ENCODE measurements at regions not wholly inside any gene's neighbourhood (a gene's known extent, or its start where the extent isn't known, plus 50 kb on each side); places are given as distances from the start of the nearest gene placed in this dataset.
"Not testable (repeated sequence)": the region's sequence is repeated elsewhere in the genome, so short reads cannot be mapped to it uniquely, and the experiment has no call there.

DNA sequence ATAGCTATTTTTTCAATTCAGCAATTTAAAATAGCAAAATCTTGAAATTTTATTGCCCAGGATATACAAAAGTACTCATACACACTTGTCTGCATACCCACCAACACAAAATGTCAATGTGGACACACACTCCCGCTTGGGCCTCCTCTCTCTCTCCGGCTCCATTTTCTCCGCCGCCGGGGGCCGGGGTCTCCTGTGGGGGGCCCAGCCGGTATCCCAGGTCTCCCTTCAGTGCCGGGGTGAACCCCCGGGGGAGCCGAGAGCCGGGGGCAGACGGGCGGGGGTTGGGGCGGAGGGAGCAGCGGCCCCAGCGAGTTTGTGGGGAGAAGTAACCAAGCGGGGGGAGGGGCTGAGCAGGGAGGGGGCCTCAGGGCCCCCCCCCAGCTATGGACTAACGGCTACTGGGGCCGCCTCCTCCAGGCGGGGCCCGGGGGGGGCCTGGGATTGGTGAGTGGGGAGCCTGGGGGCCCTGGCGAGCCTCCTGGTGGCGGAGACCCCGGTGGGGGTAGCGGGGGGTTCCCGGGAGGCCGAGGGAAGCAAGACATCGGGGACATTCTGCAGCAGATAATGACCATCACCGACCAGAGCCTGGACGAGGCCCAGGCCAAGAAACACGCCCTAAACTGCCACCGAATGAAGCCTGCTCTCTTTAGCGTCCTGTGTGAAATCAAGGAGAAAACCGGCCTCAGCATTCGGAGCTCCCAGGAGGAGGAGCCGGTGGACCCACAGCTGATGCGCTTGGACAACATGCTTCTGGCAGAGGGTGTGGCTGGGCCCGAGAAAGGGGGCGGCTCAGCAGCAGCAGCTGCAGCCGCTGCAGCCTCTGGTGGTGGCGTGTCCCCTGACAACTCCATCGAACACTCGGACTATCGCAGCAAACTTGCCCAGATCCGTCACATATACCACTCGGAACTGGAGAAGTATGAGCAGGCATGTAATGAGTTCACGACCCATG is 56.6 kb downstream of the CHST2 start:
- DNase-seq (ENCODE audit: extremely low read depth in 1 of 11, low read depth in 9 of 11, low spot score in 4 of 11): not testable (repeated sequence)

DNA sequence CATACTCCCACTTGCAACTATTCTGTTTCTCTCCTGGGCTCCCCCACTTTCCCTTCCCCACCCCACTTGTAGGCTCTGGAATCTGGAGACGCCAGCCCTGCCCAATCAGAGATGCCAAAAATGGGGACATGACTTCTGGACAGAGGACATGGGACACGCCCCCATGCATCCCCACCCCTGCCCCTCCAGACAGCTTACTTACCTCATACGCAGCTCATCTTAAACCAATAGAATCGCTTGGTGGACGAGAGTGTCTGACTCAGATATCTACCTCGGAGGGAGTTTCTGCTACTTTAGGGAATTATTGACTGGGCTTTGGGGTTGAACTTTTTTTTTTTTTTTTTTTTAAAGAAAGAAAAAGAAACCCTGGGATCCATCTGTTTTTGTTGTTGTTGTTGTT is 58.4 kb downstream of the CHST2 start:
- not testable (repeated sequence) for DNase-seq (ENCODE audit: extremely low read depth in 1 of 11, low read depth in 9 of 11, low spot score in 4 of 11)

DNA sequence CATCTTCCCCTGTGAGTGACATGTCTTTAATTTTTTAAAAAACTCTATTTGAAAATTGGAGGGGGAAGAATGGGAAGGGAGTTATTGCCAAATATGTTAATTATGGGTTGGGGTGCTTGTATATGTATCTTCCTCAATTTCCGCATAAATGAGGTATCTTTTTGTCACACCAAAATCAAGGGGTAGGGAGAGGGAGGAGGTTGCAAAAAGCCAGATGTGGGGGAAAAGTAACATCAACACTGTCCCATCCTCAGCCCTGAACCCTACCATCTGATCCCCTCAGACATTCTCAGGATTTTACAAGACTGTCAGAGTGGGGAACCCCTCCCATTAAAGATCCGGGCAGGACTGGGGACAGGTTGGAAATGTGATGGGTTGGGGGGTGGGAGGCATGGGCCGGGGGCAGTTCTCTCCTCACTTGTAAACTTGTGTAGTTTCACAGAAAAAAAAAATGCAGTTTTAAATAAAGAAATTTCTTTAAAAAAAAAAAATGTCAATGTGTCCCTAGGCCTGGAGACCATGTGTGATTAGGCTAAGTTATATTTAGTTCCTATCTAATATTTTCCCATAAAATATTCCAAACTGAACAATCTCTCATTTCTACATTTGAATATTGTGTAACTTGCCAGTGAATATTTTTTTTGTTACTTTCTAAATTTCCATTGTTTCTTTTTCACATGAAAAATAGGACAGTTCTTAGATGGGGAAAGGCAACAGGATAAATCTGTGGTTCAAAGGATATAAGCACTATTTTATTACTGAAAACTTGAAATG is 59.4 kb downstream of the CHST2 start:
- DNase-seq (ENCODE audit: extremely low read depth in 1 of 11, low read depth in 9 of 11, low spot score in 4 of 11): not testable (repeated sequence)

DNA sequence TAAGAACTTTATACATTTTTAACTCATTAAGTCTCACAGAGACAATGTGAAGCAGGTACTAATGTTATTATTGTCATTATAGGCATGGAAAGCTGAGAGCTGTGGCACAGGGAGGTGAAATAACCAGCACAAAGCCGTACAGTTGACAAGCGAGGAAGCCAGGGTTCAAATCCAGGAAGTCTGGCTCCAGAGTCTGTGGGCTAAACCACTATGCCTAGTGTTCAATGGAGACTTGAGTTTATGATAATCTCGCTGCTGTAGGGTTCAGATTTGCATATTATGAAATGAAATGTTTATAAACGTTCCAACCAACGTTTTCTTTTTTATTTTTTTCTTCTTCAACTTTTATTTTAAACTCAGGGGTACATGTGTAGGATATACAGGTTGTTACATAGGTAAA is 60.0 kb downstream of the CHST2 start:
- DNase-seq (ENCODE audit: extremely low read depth in 1 of 11, low read depth in 9 of 11, low spot score in 4 of 11): no peak

DNA sequence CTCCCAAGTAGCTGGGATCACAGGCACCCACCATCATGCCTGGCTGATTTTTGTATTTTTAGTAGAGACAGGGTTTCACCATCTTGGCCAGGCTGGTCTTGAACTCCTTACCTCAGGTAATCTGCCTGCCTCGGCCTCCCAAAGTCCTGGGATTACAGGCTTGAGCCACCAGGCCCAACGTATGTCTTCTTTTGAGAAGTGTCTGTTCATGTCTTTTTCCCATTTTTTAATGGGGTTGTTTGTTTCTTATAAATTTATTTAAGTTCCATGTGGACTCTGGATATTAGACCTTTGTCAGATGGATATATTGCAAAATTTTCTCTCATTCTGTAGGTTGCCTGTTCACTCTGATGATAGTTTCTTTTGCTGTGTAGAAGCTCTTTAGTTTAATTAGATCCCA is 61.3 kb downstream of the CHST2 start:
- not testable (repeated sequence) for DNase-seq (ENCODE audit: extremely low read depth in 1 of 11, low read depth in 9 of 11, low spot score in 4 of 11)

DNA sequence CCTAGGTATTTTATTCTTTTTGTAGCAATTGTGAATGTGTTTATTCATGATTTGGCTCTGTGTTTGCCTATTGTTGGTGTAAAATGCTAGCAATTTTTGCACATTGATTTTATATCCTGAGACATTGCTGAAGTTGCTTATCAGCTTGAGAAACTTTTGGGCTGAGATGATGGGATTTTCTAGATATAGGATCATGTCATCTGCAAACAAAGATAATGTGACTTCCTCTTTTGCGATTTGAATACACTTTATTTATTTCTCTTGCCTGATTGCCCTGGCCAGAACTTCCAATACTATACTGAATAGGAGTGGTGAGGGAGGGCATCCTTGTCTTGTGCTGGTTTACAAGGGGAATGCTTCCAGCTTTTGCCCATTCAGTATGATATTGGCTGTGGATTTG is 62.4 kb downstream of the CHST2 start:
- DNase-seq (ENCODE audit: extremely low read depth in 1 of 11, low read depth in 9 of 11, low spot score in 4 of 11): not testable (repeated sequence)

DNA sequence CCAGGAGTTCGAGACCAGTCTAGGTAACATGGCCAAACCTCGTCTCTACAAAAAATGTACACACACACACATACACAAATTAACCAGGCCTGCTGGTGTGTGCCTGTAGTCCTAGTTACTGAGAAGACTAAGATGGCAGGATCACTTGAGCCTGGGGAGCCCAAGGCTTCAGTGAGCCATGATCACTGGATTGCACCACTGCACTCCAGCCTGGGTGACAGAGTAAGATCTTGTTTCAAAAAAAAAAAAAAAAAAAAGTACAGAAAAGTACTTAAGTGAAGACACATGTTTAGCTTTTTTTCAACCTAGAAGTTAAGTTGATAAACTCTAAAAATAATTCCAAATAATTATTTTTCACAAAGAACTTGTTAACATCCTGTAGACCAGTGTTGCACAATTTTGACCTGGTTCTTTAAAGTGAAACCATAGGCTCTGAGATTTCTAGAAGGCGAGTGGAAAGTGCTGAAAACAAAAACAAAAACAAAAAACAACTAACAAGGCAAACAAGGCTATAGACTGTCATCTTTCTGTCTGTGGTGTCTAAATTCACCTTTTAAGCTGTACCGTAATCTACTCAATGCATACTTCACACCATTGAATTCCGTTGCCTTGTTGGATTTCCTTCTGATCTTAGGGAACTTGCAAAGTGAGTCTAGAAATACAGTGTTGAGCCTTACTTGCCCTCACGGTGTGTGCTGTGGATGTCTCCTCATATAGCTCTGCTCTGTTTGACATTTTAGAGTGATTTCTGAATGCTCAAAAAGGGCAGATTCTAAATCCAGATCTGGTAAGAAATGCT is 63.5 kb downstream of the CHST2 start:
- DNase-seq (ENCODE audit: extremely low read depth in 1 of 11, low read depth in 9 of 11, low spot score in 4 of 11): no peak

DNA sequence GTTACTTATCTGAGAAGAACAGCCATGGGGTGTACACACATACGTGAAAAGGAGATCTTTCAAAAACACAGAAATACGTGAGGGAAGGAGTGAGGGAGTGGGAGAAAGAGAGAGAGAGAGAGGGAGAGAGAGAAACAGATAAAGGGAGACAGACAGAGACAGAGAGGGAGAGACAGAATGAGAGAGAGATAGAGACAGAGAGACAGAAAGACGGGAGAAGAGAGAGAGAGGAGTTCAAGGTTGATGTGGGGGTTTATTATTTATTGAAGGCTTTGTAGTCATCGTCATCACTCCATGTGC is 64.0 kb downstream of the CHST2 start:
- no peak for DNase-seq (ENCODE audit: extremely low read depth in 1 of 11, low read depth in 9 of 11, low spot score in 4 of 11)

DNA sequence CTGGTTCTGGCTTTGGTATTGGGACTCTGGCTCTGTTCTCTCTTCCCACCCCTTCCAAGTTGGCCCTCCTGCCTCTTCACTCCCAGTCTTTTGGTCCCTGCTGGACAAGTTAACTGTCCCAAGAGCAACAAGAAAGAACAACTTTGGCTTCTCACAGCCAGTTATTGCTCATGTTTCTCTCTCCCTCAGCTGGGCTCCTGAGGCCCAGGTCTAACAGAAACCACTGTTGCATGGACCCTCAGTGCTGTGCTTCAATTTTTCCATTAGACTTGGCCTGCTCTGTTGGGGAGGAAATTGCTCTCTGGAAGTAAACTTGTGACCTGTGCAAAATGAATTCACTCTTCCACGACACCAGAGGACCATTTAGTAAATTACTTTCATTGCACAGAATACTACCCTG is 64.5 kb downstream of the CHST2 start:
- DNase-seq (ENCODE audit: extremely low read depth in 1 of 11, low read depth in 9 of 11, low spot score in 4 of 11): no peak

DNA sequence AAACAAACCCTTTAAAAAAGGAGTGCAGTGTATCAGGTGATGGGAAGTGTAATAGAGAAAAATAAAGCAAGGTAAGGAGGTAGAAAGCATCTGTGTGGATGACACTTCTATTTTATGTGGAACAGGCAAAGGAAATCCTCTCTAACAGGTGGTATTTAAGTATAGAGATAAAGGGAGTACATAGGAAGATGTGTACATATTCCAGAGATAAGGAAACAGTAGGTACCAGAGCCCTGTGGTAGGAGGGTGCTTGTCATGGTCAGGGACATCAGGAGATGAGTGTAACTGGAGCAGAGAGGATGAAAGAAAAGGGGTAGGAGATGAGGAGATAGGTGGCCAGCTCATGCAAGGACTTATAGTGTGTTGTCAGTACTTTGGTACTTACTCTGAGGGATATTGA is 65.8 kb downstream of the CHST2 start:
- DNase-seq (ENCODE audit: extremely low read depth in 1 of 11, low read depth in 9 of 11, low spot score in 4 of 11): no peak

DNA sequence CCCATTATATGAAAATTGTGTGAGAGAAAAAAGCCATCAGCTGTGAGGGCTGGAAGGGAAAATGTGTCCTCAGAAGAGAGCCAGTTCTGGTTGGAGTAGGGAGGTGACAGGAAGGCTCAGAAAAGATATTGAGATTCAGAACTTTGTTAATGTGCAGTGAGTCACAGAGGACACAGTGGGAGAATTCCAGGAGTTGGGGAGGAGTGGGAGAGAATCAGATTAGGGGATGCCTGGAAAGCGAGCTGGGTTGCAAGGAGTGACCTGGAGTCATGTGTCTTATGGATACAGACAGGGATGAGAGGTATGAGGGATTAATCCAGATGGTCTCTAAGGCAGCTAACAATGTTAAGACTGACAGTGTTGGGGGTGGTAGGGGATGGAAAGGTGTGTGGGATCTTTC is 67.5 kb downstream of the CHST2 start:
- DNase-seq (ENCODE audit: extremely low read depth in 1 of 11, low read depth in 9 of 11, low spot score in 4 of 11): no peak

DNA sequence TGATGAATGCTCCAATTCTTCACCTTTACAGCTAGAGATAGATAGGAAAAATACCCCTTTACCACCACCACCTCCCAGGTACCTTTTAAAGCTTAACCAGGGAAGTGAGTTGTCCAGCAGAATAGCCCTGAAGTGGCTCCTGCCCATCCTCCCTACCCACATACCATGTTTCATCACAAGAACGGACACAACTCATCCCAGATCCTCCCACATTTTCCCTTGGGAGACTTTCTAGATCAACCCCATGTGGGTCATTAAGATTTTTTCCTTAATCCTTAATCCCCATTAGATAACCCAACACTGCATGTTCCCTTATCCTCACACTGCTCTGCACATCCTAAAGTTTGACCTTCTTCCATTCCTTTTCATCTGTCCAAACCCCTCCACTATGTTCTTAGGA is 69.3 kb downstream of the CHST2 start:
- DNase-seq (ENCODE audit: extremely low read depth in 1 of 11, low read depth in 9 of 11, low spot score in 4 of 11): no peak

DNA sequence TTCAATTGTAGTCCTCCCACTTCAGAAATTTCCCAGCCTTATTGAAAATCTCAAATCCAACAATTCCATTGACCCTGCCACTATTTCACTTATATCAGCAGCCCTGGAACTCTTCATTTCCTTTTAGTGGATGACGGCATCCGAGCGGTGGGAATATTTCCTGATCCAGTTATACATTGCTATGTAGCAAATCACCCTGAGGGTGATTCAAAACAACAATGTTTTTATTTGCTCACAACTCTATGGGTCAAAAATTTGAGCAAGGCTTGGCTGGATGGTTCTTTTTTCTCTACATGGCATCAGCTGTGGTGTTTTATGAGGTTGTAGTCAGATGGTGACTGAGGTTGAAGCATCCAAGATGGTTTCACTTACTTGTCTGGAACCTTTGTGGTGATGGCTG is 70.5 kb downstream of the CHST2 start:
- DNase-seq (ENCODE audit: extremely low read depth in 1 of 11, low read depth in 9 of 11, low spot score in 4 of 11): no peak

DNA sequence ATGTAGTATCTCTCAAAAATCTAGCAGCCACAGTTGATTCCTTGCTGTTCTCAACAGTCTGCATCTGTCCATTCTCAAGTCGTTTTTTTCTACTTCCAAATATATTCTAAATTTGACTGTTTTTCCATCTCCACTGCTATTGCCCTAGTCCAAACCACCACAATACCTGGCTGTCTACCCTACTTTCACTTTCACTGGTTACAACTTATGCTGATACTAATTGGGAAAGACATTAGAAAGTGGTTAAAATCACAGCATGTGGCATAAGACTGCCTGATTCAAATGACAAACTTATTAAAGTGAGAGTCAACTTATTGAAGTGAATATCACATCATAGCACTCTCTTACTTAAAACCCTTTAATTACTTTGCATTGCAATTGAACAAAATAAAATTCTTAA is 72.6 kb downstream of the CHST2 start:
- DNase-seq (ENCODE audit: extremely low read depth in 1 of 11, low read depth in 9 of 11, low spot score in 4 of 11): no peak

DNA sequence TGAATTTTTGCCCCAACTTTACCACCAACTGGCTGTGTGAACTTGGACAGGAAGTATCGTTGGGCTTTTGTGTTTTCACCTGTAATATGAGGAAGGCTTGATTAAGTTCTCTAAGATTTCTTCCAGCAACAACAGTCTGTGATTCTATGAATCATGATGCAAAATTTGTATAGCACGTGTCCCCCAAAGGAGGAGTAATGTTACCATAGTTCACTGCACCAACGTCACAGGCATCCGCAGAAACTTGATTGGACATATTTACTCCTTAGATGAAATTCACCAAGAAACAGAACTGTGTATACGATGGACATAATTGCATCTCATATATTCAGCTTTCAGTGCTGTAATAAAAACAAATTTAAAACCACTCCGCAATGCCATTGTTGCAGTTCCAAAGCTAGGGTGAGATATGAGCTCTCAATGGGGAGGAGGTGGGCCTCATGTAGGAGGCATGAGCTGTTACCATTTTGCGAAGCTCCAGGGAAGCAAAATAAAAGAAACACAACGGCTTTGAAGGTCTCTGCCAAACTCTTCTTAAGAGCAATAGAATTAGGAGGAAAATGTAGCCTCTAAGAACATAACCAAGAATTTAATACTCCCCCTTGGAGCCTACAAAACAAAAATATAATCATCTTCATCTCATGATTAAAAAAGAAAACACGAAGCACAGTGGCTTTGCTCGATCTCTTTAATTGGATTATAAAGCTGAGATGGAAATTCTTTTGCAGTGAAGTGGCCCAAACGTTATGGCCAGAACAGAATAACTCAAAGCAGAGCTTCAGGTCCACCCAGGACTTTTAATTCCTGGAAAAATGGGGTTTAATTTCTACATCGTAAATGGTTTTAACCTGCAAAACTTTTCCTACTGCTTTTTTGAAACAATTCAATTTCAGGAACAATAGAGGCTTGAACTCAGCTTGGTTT is 80.7 kb downstream of the CHST2 start:
- DNase-seq (ENCODE audit: extremely low read depth in 1 of 11, low read depth in 9 of 11, low spot score in 4 of 11): peak in 1 of 11 donors; percentile 18

DNA sequence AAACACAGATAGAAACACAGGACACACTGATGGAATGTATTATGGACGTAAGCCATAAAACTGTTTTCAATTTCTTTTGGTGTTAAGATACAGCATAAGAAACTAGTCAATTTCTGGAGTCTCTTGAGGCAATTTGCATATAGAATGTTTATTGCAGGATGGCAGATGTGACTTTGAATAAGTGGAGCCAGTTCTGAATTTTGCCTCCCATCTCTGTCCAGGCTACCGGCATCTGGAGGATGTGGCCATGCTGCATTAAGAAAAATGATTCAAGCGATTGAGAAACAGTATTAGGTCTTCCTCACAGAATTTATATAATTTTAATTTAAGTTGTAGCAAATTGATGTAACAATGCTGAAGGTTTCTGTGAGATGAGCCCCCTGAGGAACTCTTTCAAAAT is 81.5 kb downstream of the CHST2 start:
- DNase-seq (ENCODE audit: extremely low read depth in 1 of 11, low read depth in 9 of 11, low spot score in 4 of 11): no peak

DNA sequence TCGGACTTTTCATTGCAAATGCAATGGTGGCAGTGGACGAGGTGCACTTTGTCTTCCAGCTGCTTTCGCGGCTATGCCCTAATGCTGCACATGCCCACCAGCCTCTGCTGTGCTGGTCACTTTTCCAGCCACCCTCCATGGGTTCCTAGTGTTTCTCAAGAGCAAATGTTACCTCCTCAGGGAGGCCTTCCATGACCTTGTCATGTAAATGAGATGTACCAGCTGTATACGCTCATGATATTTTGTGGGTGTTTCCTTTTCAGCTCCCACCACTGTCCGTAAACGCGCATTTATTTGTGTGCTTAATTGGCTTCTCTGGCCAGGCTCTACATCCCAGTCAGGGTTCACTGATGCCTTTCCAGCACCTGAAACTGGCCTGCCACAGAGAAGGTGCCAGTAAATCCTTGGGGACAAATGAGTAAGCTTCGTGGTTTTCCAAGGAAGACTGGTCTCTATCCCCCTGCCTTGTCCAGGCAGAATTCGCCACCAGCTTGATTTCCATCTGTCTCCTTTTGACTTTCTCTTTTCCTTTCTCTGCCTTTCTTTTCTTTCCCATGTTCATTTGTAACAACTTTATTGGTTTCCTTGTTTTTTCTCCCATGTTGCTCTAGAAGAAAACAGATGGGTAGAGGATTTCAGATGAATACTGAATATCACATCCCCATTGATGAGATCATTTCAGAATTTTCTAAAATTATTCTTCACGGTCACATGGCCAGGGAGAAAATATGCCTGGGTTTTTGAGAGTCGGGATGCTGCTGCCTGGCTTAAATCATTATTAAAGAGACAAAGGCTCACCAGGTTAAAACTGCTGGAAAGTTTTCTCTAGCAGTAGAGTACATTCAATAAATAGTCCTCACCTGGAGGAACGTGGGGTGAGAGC is 82.5 kb downstream of the CHST2 start:
- DNase-seq (ENCODE audit: extremely low read depth in 1 of 11, low read depth in 9 of 11, low spot score in 4 of 11): no peak

DNA sequence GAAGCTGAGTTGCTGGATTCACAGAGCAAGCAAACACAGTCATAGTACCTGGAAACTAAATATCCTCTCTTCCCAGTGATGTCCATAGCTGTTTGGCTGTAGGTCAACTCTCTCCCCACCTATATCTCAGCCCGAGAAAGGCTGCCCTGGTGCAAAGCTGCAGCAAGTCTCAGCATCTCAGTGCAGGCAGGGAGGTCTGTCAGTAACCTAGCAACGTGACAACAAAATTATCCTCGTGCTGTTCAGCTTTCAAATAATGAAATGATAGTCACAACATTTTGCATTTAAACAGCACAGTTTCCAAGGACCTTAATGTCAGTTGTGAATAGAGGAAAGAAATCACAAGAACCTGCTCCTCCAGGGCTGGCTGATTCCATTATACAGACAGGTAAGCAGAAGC is 83.6 kb downstream of the CHST2 start:
- no peak for DNase-seq (ENCODE audit: extremely low read depth in 1 of 11, low read depth in 9 of 11, low spot score in 4 of 11)

Data from renal cortex interstitium (tissue), 11 donors.